ENCODE measurements at regions not wholly inside any gene's neighbourhood (a gene's known extent, or its start where the extent isn't known, plus 50 kb on each side); places are given as distances from the start of the nearest gene placed in this dataset.

DNA sequence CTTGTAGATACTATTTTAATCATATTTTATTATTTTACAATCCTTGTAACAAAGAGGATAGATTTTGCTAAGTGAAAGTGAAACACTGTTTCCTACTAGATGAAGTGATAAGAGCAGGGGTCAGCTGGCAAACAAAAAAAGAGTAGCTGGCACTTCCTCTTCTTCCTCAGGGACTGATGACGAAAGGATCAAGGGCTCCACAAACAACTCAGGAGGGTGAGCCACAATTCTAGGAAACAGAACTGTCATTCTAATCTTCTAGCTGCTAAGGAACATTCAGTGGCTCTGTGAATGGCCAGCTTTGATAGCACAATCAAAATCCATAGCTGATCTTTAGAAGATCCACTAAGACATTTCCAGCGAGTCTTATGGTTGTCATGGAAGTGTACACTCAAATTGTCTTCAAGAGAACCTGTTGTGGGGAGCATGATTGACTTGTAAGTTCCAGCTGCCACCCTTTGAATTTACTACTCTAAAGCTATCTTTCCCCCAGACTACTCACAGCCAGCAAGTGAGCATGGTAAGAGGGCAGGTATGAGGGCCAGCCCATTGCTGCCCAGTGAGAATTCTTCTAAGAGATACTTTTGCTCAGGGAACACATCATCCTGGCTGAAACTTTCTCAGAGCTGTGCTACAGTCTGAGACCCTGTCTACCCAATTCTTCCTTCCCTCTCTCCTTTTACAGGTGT lies 275.7 kb upstream of the RASGEF1B start:
- H2AFZ ChIP-seq (ENCODE audit: control insufficient read depth, low read depth, low read length): no peak overlapping the region
- no peaks in the 10 kb centered on the region for H3K9me3 ChIP-seq (replicated peaks; ENCODE audit: control insufficient read depth, insufficient read depth, low read length)
- POLR2A ChIA-PET: no interaction called here
- 14% methylated on average over 2 of the region's 2 CpGs for WGBS (ENCODE audit: insufficient coverage, insufficient replicate concordance, low lambda C conversion rate, missing lambda C conversion rate)
- in situ Hi-C loops (cut with MboI): no loop called here
- SMC1A ChIA-PET (ENCODE audit: uncharacterized antibody, unreplicated experiment): no interaction called here
- no peaks in the 10 kb centered on the region for H3K27me3 ChIP-seq (replicated peaks in 1 of 2; ENCODE audit: control insufficient read depth in 2 of 2, insufficient read depth in 2 of 2, low read length in 1 of 2)
- no peaks in the 10 kb centered on the region for H3K4me1 ChIP-seq (ENCODE audit: control insufficient read depth, insufficient read depth, low read length)
- FAIRE-seq: no peak
- H3K4me3 ChIP-seq: no peak overlapping the region
- H3K79me2 ChIP-seq (ENCODE audit: control insufficient read depth, insufficient read depth, low read length): no peaks in the 10 kb centered on the region
- H3K36me3 ChIP-seq (ENCODE audit: control insufficient read depth in 2 of 2, insufficient read depth in 2 of 2, low read length in 1 of 2): no peaks in the 10 kb centered on the region
- no peak overlapping the region for H3K9ac ChIP-seq (ENCODE audit: control insufficient read depth, insufficient read depth, low read length)
- no peak overlapping the region for H3K4me2 ChIP-seq (ENCODE audit: control insufficient read depth, insufficient read depth)
- H4K20me1 ChIP-seq (ENCODE audit: control insufficient read depth, insufficient read depth): no peaks in the 10 kb centered on the region
- intact Hi-C loops (cut with micrococcal nuclease; ENCODE audit: unreplicated experiment): loop anchor here (10.0 kb wide), 1 partner anchor 283 kb away; no protein-coding TSS in a partner anchor
- no TSS peak for BruUV-seq (replicated peaks)
- no peak overlapping the region for H3K27ac ChIP-seq (ENCODE audit: control insufficient read depth, insufficient read depth)
- CTCF ChIA-PET: interaction anchor here (0.8 kb wide), 1 partner anchor 39 kb away, joined by 3 read pairs; no protein-coding TSS in a partner anchor
- DNase-seq (ENCODE audit: low read depth, low spot score): no peak
- ATAC-seq: no peak
- RAD21 ChIA-PET (ENCODE audit: unreplicated experiment): no interaction called here
- no peak for TF ChIP-seq MEF2B (IDR thresholded peaks at IDR 0.05; ENCODE audit: partially characterized antibody, poor library complexity, severe bottlenecking)
- no peak for TF ChIP-seq MYB (IDR thresholded peaks at IDR 0.05; ENCODE audit: borderline replicate concordance, low read depth, low read length)
- no peak for TF ChIP-seq IKZF2 (IDR thresholded peaks at IDR 0.05)
- no peak for TF ChIP-seq CHD2 (IDR thresholded peaks at IDR 0.05; ENCODE audit: borderline replicate concordance, low read depth, low read length)
- no peak for TF ChIP-seq PAX5 (IDR thresholded peaks at IDR 0.05; ENCODE audit: borderline replicate concordance, low read depth, low read length)
- TF ChIP-seq, protein P1, sequence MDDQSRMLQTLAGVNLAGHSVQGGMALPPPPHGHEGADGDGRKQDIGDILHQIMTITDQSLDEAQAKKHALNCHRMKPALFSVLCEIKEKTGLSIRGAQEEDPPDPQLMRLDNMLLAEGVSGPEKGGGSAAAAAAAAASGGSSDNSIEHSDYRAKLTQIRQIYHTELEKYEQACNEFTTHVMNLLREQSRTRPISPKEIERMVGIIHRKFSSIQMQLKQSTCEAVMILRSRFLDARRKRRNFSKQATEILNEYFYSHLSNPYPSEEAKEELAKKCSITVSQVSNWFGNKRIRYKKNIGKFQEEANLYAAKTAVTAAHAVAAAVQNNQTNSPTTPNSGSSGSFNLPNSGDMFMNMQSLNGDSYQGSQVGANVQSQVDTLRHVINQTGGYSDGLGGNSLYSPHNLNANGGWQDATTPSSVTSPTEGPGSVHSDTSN (IDR thresholded peaks at IDR 0.05; ENCODE audit: insufficient replicate concordance, low read depth, low read length): no peak
- TF ChIP-seq JUND (IDR thresholded peaks at IDR 0.05; ENCODE audit: low read depth, low read length): no peak
- TF ChIP-seq ZNF207 (IDR thresholded peaks at IDR 0.05; ENCODE audit: borderline replicate concordance): no peak
- no peak for TF ChIP-seq ETV6 (conservative IDR thresholded peaks at IDR 0.05 in 1 of 2, IDR thresholded peaks at IDR 0.05 in 1 of 2; ENCODE audit: borderline replicate concordance in 1 of 2, low read depth in 1 of 2)
- TF ChIP-seq NFXL1 (IDR thresholded peaks at IDR 0.05; ENCODE audit: borderline replicate concordance): no peak
- no peak for TF ChIP-seq STAT3 (IDR thresholded peaks at IDR 0.05; ENCODE audit: low read depth, low read length)
- TF ChIP-seq TCF3 (IDR thresholded peaks at IDR 0.05; ENCODE audit: borderline replicate concordance, insufficient read depth, low read depth, low read length): no peak
- TF ChIP-seq, protein P2, sequence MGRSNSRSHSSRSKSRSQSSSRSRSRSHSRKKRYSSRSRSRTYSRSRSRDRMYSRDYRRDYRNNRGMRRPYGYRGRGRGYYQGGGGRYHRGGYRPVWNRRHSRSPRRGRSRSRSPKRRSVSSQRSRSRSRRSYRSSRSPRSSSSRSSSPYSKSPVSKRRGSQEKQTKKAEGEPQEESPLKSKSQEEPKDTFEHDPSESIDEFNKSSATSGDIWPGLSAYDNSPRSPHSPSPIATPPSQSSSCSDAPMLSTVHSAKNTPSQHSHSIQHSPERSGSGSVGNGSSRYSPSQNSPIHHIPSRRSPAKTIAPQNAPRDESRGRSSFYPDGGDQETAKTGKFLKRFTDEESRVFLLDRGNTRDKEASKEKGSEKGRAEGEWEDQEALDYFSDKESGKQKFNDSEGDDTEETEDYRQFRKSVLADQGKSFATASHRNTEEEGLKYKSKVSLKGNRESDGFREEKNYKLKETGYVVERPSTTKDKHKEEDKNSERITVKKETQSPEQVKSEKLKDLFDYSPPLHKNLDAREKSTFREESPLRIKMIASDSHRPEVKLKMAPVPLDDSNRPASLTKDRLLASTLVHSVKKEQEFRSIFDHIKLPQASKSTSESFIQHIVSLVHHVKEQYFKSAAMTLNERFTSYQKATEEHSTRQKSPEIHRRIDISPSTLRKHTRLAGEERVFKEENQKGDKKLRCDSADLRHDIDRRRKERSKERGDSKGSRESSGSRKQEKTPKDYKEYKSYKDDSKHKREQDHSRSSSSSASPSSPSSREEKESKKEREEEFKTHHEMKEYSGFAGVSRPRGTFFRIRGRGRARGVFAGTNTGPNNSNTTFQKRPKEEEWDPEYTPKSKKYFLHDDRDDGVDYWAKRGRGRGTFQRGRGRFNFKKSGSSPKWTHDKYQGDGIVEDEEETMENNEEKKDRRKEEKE (IDR thresholded peaks at IDR 0.05): no peak
- TF ChIP-seq KAT2A (conservative IDR thresholded peaks at IDR 0.05; ENCODE audit: control insufficient read depth, low read depth, low read length): no peak
- TF ChIP-seq CBX5 (IDR thresholded peaks at IDR 0.05; ENCODE audit: low read depth): no peak
- TF ChIP-seq TARDBP (IDR thresholded peaks at IDR 0.05; ENCODE audit: borderline replicate concordance): no peak
- TF ChIP-seq, protein P3, sequence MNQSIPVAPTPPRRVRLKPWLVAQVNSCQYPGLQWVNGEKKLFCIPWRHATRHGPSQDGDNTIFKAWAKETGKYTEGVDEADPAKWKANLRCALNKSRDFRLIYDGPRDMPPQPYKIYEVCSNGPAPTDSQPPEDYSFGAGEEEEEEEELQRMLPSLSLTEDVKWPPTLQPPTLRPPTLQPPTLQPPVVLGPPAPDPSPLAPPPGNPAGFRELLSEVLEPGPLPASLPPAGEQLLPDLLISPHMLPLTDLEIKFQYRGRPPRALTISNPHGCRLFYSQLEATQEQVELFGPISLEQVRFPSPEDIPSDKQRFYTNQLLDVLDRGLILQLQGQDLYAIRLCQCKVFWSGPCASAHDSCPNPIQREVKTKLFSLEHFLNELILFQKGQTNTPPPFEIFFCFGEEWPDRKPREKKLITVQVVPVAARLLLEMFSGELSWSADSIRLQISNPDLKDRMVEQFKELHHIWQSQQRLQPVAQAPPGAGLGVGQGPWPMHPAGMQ (IDR thresholded peaks at IDR 0.05; ENCODE audit: borderline replicate concordance): no peak

Measured in GM12878 (cell line).